ENCODE measurements at regions not wholly inside any gene's neighbourhood (a gene's known extent, or its start where the extent isn't known, plus 50 kb on each side); places are given as distances from the start of the nearest gene placed in this dataset.

DNA sequence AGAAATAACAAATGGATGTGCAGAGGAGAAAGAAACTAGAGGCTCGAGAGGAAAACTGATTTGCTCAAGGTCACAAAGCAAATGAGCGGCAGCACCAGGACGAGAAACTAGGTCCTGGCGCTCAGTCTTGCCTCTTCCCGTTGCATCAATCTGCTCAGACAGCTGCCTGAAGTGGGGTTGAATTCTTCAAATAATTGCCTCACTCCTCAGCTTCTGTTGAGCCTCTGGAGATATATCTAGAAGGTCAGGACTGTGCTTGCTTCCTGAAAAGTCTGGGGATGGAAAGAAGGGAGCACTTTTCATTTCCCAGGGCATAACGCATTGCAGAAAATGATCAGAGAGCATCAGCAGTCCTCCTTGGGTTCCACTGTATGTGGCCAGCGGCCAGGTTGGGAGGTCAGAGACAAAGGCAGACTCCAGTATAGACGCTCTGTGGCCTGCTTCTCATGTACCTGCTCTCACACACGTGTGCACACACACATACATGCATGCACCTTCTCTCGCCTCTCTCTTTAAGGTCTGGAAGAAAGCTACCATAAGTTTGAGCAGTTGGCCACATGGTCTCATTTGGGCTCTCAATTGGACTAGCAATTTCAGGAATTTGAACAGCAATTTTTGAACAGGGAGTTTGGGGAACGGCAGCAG, 83.7 kb upstream of the DUSP5 start:
- H3K27me3 Mint-ChIP-seq = no peaks in the 10 kb centered on the region
- H3K4me3 Mint-ChIP-seq = peak overlapping the region; percentile 38
- ChIA-PET CTCF (interaction anchor here (0.9 to 4.7 kb wide), 10 partner anchors 12 to 109 kb away, joined by 3 to 26 read pairs (median 4); partner anchors contain the start of gene SMNDC1), POLR2A (interaction anchor here (0.7 to 8.3 kb wide), 18 partner anchors 9 to 257 kb away, joined by 3 to 152 read pairs (median 4); partner anchors contain the start of gene DUSP5)
- no peaks in the 10 kb centered on the region for H3K9me3 Mint-ChIP-seq
- no peak for DNase-seq
- H3K36me3 Mint-ChIP-seq (ENCODE audit: low read depth) = peaks cover 4% of the 10 kb centered on the region
- H3K27ac Mint-ChIP-seq = peak overlapping the region; percentile 88
- H3K4me1 Mint-ChIP-seq = peaks cover 94% of the 10 kb centered on the region

DNA sequence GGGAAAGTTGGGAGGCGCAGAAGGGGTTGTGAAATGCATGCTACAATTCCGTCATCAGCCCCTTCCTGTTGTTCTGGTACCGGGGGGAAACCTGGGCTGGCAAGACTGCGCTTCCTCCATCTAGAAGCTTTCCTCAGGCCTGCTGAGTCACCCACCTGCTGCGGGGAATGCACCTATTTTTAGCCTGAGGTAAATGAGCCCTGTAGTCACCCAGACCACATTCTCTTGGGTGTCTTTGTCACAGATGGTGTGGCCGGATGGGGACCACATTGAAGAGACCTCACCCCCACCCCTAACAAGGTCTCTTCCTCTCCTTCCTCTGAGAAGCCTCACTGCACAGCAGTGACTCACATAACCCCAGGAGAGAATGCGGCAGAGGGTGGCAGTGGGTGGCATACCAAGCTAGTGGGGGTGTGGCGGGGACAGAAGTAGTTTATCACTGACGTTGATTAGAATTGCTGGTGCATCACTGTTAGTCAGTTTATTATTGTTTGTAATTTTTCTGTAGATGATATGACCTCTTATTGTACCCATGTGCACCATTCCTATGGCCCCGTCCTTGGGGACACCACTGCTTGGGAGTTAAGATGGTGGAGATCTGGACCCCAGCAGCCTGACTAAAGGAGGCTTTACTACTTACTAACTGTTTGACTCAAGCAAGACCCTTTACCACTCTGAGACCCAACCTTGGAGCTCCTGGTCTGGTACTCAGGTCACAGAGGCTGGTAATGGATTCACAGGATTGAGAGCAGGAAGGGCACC, 83.0 kb upstream of the DUSP5 start:
- Mint-ChIP-seq H3K4me3 (peak overlapping the region; percentile 40), H3K9me3 (peaks cover 3% of the 10 kb centered on the region), H3K4me1 (peaks cover 94% of the 10 kb centered on the region), H3K27me3 (no peaks in the 10 kb centered on the region), H3K27ac (peak overlapping the region; percentile 88), H3K36me3 (ENCODE audit: low read depth) (peaks cover 9% of the 10 kb centered on the region)
- peak; percentile 95 for DNase-seq
- ChIA-PET POLR2A (interaction anchor here (0.7 to 8.3 kb wide), 19 partner anchors 8 to 258 kb away, joined by 3 to 152 read pairs (median 4); partner anchors contain the start of gene DUSP5), CTCF (interaction anchor here (0.9 to 4.7 kb wide), 10 partner anchors 11 to 110 kb away, joined by 3 to 26 read pairs (median 4); partner anchors contain the start of gene SMNDC1)

DNA sequence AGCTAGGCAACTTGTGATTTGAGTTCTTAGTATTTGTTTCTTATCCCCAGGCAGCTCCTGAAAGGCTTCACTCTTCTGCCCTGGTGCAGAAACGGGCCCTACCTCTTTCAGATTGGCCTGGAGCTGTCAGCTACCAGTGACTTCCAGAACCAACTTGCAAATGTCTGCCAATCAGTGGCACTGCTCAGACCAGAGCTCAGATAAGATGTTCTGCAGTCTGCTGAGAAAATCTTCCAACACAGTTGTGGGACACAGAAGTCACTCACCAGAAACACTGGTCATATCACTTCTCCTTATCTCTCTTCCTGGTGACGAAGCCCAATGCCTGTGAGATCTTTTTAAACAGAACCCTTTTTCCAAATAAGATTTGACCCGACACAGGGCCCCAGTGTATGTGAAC, 81.9 kb upstream of the DUSP5 start:
- ChIA-PET POLR2A (interaction anchor here (0.7 to 8.3 kb wide), 8 partner anchors 10 to 84 kb away, joined by 3 to 152 read pairs (median 5); partner anchors contain the start of gene DUSP5), CTCF (interaction anchor here (0.7 to 4.7 kb wide), 6 partner anchors 10 to 109 kb away, joined by 3 to 26 read pairs (median 5); no protein-coding TSS in a partner anchor)
- H3K27ac Mint-ChIP-seq = peak overlapping the region; percentile 88
- no peak for DNase-seq
- peaks cover 95% of the 10 kb centered on the region for H3K4me1 Mint-ChIP-seq
- H3K27me3 Mint-ChIP-seq = no peaks in the 10 kb centered on the region
- no peak overlapping the region for H3K4me3 Mint-ChIP-seq
- peaks cover 4% of the 10 kb centered on the region for H3K9me3 Mint-ChIP-seq
- peaks cover 16% of the 10 kb centered on the region for H3K36me3 Mint-ChIP-seq (ENCODE audit: low read depth)

DNA sequence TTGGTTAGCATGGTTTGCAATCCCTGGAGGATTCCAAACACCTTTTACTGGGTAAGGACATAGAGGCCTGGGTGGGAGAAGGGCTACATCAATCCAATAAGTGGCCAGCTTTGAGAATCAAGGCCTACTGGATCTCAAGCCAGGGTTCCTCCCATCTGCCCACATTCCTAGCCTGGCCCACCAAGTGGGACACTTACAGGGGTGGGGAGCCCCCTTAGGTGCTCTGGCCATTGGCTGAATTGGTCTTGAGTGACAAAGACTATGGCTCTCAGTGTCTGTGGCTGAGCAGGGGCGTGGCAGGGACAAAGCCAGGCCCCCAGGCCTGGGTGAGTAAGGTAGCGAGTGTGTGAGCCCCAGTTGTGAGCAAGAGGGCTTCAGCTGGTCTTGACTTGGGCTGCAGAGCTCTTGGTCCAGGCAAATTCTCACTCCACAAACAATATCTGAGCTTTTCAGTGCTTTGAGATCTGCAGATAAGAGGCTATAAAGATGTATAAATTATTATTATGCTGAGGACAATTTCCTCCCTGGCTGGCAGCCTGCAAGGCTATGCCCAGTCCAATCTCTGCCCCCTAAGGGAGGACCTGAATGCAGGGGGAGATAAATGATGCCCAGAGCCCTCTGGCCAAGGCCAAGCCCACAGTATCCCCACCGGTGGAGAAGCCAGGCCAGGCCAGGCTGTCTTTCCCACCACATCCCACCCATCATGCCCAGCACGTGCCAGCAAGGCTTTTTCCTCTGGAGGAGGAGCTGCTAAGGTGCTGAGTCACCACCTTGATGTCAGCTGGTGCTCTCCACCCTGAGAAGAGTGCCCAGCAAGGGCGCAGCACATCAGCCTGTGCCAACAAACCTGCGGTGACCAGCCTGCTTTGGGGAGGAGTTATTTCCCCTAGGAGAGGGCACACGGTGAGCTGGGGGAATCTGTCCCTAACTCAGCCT, 80.7 kb upstream of the DUSP5 start:
- DNase-seq = no peak
- H3K4me3 Mint-ChIP-seq = no peak overlapping the region
- ChIA-PET CTCF (interaction anchor here (1.1 to 4.7 kb wide), 4 partner anchors 8 to 110 kb away, joined by 3 to 26 read pairs (median 5); no protein-coding TSS in a partner anchor), POLR2A (interaction anchor here (0.6 to 8.3 kb wide), 7 partner anchors 8 to 504 kb away, joined by 3 to 152 read pairs (median 4); partner anchors contain the start of gene DUSP5)
- H3K27me3 Mint-ChIP-seq = no peaks in the 10 kb centered on the region
- H3K36me3 Mint-ChIP-seq (ENCODE audit: low read depth) = peaks cover 21% of the 10 kb centered on the region
- H3K27ac Mint-ChIP-seq = peak overlapping the region; percentile 23
- H3K9me3 Mint-ChIP-seq = peaks cover 4% of the 10 kb centered on the region
- H3K4me1 Mint-ChIP-seq = peaks cover 97% of the 10 kb centered on the region

DNA sequence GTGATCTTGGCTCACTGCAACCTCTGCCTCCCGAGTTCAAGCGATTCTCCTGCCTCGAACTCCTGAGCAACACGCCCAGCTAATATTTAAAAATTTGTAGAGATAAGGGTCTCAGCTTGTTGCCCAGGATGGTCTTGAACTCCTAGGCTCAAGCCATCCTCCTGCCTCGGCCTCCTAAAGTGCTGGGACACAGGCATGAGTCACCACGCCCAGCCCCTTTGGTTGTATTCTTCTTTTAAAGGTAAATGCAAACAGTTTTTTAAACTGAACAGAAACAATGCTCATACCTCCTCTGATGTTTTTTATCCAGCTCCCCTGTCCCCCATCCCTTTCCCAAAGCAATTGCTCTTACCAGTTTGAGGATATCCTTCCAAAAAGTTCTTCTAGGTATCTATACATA, 79.5 kb upstream of the DUSP5 start:
- Mint-ChIP-seq H3K27ac (no peak overlapping the region), H3K27me3 (no peaks in the 10 kb centered on the region), H3K36me3 (ENCODE audit: low read depth) (peaks cover 21% of the 10 kb centered on the region), H3K4me3 (no peak overlapping the region), H3K9me3 (peaks cover 4% of the 10 kb centered on the region), H3K4me1 (peaks cover 93% of the 10 kb centered on the region)
- ChIA-PET POLR2A (interaction anchor here (5.9 to 8.3 kb wide), 2 partner anchors 63 to 82 kb away, joined by 89 to 152 read pairs; partner anchors contain the start of gene DUSP5), CTCF (interaction anchor here (0.6 to 4.7 kb wide), 3 partner anchors 10 to 65 kb away, joined by 3 to 26 read pairs (median 5); no protein-coding TSS in a partner anchor)
- DNase-seq = no peak

DNA sequence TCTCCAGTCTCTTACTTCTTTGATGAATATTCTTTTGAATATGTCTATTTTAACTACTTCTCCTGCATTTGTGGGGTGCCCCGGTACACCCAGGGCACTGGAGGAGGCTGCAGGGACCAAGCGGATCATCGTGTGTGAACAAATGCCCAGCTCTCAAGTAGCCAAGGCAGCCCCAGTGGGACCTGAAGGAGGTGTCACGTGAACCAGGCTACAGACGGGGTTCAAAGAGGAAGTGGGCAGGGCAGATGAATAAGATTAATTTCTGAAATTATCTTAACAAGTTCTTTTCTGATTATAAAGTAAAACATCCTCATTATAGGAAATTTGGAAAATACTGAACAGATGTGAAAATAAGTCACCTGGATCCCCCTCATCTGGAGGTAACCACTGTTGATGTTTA, 78.4 kb upstream of the DUSP5 start:
- Mint-ChIP-seq H3K4me1 (peaks cover 91% of the 10 kb centered on the region), H3K36me3 (ENCODE audit: low read depth) (peaks cover 21% of the 10 kb centered on the region), H3K27me3 (no peaks in the 10 kb centered on the region), H3K4me3 (no peak overlapping the region), H3K27ac (peak overlapping the region; percentile 77), H3K9me3 (peaks cover 4% of the 10 kb centered on the region)
- ChIA-PET CTCF (no interaction called here), POLR2A (no interaction called here)
- DNase-seq = no peak

DNA sequence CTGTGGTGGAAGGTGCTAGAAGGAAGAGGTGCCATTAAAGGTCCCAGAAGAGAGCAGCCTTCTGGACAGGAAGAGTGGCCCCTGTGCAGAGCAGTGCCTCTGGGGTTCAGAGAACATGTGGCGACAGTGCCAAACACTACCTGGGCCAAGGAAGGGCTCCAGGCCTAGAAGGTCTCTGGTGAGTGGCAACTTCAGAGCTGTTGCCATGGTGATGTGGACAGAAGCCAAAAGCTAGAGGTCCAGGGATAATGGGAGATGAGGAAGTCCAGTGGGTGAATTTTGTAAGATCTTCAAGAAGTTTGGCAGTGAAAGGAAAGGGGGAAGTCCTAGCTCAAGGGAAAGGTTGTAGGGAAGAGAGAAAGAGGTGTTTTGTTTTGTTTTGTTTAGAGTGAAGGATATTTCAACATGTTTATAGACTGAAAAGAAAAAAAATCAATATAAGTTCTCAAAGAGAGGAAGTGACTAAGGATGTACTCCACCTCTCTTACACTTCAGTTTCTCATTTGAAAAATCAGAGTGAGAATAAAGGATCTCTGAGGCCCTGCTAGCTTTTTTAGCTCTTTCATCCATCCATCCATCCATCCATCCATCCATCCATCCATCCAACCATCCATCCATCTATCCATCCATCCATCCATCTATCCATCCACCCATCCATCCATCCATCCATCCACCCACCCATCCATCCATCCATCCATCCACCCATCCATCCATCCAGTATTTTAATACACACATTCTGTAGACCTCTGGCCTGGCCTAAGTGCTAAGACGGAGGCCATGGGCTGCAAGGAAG, 77.1 kb upstream of the DUSP5 start:
- Mint-ChIP-seq H3K4me3 (no peak overlapping the region), H3K36me3 (ENCODE audit: low read depth) (peaks cover 21% of the 10 kb centered on the region), H3K27ac (peak overlapping the region; percentile 77), H3K9me3 (peaks cover 4% of the 10 kb centered on the region), H3K4me1 (peaks cover 89% of the 10 kb centered on the region), H3K27me3 (no peaks in the 10 kb centered on the region)
- ChIA-PET CTCF (interaction anchor here (0.6 to 0.9 kb wide), 2 partner anchors 12 to 66 kb away, joined by 3 read pairs; no protein-coding TSS in a partner anchor), POLR2A (interaction anchor here (0.8 to 1.7 kb wide), 7 partner anchors 12 to 146 kb away, joined by 3 to 6 read pairs (median 3); partner anchors contain the start of gene DUSP5)
- DNase-seq = no peak

DNA sequence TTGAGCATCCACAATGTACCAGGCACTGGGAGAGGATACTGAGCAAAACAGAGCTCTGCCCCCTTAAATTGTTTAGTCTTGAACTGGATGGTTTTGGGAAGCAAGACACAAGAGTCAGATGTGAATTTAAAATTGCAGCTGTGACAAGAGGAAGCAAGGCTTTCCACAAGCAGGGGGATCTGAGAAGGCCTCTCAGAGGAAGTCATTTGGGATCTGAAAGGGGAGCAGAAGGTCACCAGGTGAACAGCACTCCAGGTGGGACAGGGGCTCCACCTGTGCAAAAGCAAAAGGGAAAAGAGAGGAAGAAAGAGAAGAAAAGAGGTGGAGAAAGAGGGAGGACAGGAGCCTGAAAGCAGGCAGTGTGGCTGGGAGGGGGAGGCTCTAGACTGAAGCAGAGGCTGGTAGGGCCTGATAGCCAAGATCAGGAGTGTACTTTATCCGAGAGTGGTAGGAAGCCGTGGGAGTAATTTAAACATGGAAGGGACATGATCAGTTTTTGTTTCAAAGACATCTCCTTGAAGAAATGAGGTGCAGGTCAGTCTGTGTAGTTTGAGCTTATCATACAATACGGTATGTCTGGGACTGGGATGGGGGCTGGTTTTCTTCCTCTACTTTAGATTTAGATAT, 76.1 kb upstream of the DUSP5 start:
- POLR2A ChIA-PET = interaction anchor here (1.0 to 1.5 kb wide), 3 partner anchors 11 to 114 kb away, joined by 3 to 4 read pairs (median 3); no protein-coding TSS in a partner anchor
- peaks cover 4% of the 10 kb centered on the region for H3K9me3 Mint-ChIP-seq
- DNase-seq = no peak
- CTCF ChIA-PET = interaction anchor here (2.7 kb wide), 1 partner anchor 67 kb away, joined by 6 read pairs; no protein-coding TSS in a partner anchor
- peaks cover 90% of the 10 kb centered on the region for H3K4me1 Mint-ChIP-seq
- H3K4me3 Mint-ChIP-seq = no peak overlapping the region
- peak overlapping the region; percentile 77 for H3K27ac Mint-ChIP-seq
- peaks cover 20% of the 10 kb centered on the region for H3K36me3 Mint-ChIP-seq (ENCODE audit: low read depth)
- no peaks in the 10 kb centered on the region for H3K27me3 Mint-ChIP-seq

DNA sequence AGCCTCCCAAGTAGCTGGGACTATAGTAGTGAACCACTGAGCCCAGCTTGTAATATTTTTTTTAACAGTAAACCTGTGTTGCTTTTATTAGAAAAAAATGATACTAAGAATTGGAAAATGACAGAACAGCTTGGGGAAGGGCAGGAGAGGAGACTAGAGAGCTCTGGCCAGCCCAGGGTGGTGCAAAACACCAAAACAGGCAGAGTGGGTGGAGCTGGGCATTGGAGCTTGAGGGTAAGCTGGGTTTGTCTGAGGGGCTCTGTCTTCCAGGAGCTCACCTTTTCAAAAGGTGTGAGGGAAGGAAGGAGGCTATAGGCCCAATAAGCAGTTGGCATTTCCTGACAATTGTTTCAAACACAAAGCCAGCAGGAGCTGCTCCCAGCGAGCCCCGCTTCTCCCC, 75.2 kb upstream of the DUSP5 start:
- POLR2A ChIA-PET = interaction anchor here (0.6 to 1.4 kb wide), 5 partner anchors 8 to 86 kb away, joined by 3 to 4 read pairs (median 3); no protein-coding TSS in a partner anchor
- Mint-ChIP-seq H3K36me3 (ENCODE audit: low read depth) (peaks cover 20% of the 10 kb centered on the region), H3K4me1 (peaks cover 89% of the 10 kb centered on the region), H3K9me3 (peaks cover 4% of the 10 kb centered on the region), H3K27me3 (no peaks in the 10 kb centered on the region), H3K27ac (no peak overlapping the region), H3K4me3 (no peak overlapping the region)
- CTCF ChIA-PET = interaction anchor here (1.2 to 2.7 kb wide), 2 partner anchors 31 to 68 kb away, joined by 3 to 6 read pairs; no protein-coding TSS in a partner anchor
- no peak for DNase-seq

DNA sequence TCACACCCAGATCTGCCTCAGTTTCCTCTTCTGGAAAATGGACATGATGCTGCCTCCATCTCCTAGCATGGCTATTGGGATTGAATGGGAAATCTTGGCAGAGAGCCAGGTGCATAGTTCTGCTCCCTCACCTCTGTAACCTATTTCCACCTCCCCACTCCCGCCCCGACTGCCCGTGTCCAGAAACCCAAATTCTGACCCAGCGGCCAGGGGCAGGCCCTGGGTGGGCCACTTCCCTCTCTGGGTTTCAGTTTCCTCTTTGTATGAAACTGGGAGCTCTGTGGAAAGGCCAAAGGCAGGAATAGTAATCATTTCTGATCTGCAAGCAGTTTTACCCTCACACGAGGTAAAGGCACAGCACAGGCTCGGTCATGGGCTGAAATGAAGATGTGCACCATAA, 74.1 kb upstream of the DUSP5 start:
- CTCF ChIA-PET = interaction anchor here (0.6 to 2.7 kb wide), 2 partner anchors 69 to 134 kb away, joined by 4 to 6 read pairs; no protein-coding TSS in a partner anchor
- H3K36me3 Mint-ChIP-seq (ENCODE audit: low read depth) = peaks cover 20% of the 10 kb centered on the region

More for the DNA sequence above, 74.1 kb upstream of the DUSP5 start:
- Mint-ChIP-seq H3K4me3 (no peak overlapping the region), H3K27me3 (no peaks in the 10 kb centered on the region), H3K4me1 (peaks cover 88% of the 10 kb centered on the region), H3K9me3 (peaks cover 4% of the 10 kb centered on the region), H3K27ac (peak overlapping the region; percentile 33)
- no peak for DNase-seq
- POLR2A ChIA-PET = interaction anchor here (1.4 to 4.1 kb wide), 2 partner anchors 9 to 68 kb away, joined by 3 to 33 read pairs; no protein-coding TSS in a partner anchor
